OCI-LY7 (cell line): ENCODE measurements at regions not wholly inside any gene's neighbourhood (a gene's known extent, or its start where the extent isn't known, plus 50 kb on each side); places are given as distances from the start of the nearest gene placed in this dataset.
"Not testable (repeated sequence)": the region's sequence is repeated elsewhere in the genome, so short reads cannot be mapped to it uniquely, and the experiment has no call there.

Source experiments
- BruUV-seq: library from RNA; stranded (reverse); fragments of 400-500 nt; replicated peaks from 2 replicates; lab custom pipeline; 2021; lab: Mats Ljungman, UMichigan
- CTCF ChIA-PET: fragments of 300-600 bp; sonication (Branson Sonifier 250); formaldehyde crosslinking; loops from one replicate; lab custom pipeline; 2022; ENCODE audit warnings: antibody characterized with exemption; ENCODE audit not compliant: unreplicated experiment; lab: Charles Lee
- POLR2A ChIA-PET: fragments of 300-600 bp; sonication (Branson Sonifier 250); formaldehyde crosslinking; loops from one replicate; lab custom pipeline; 2022; ENCODE audit warnings: antibody characterized with exemption; lab: Charles Lee
- DNase-seq: peaks from one replicate; pipeline ENCODE4 v3.0.0-alpha.2; 2015; ENCODE audit warnings: low spot score
- H2AFZ ChIP-seq: fragments of 200-600 bp; sonication (generic), shearing (Covaris generic); 2 replicates; pipeline ENCODE4 v1.6.1; 2014; ENCODE audit warnings: mild to moderate bottlenecking, antibody characterized with exemption, low read length, moderate library complexity
- H3K27ac ChIP-seq: fragments of 200-600 bp; sonication (generic); 2 replicates; pipeline ENCODE4 v1.5.1; 2014; ENCODE audit warnings: mixed run types, low read depth, mild to moderate bottlenecking, moderate library complexity, low read length, inconsistent platforms; ENCODE audit not compliant: poor library complexity, severe bottlenecking
- H3K36me3 ChIP-seq: fragments of 200-600 bp; sonication (generic); 2 replicates; pipeline ENCODE4 v1.6.1; 2014; ENCODE audit warnings: mild to moderate bottlenecking, antibody characterized with exemption, low read length, moderate library complexity, mixed read lengths; ENCODE audit not compliant: insufficient read depth
- H3K4me1 ChIP-seq: fragments of 200-600 bp; sonication (generic); 2 replicates; pipeline ENCODE4 v1.5.1; 2014; ENCODE audit warnings: mild to moderate bottlenecking, low read length; ENCODE audit not compliant: insufficient read depth, poor library complexity, severe bottlenecking
- H3K4me2 ChIP-seq: fragments of 200-600 bp; sonication (generic); 2 replicates; pipeline ENCODE4 v1.6.1; 2014; ENCODE audit warnings: mild to moderate bottlenecking, low read length
- H3K4me3 ChIP-seq: fragments of 200-600 bp; sonication (generic); 2 replicates; pipeline ENCODE4 v1.5.1; 2014; ENCODE audit warnings: mild to moderate bottlenecking, low read depth, low read length; ENCODE audit not compliant: poor library complexity, severe bottlenecking
- H3K79me2 ChIP-seq: fragments of 200-600 bp; sonication (generic); 2 replicates; pipeline ENCODE4 v1.6.1; 2016; ENCODE audit warnings: low read depth, mild to moderate bottlenecking, low read length, moderate library complexity, mixed read lengths; ENCODE audit not compliant: insufficient read depth
- H3K9me2 ChIP-seq: fragments of 200-600 bp; sonication (generic); 2 replicates; pipeline ENCODE4 v1.6.1; 2016; ENCODE audit warnings: mild to moderate bottlenecking, low read length, mixed read lengths; ENCODE audit not compliant: insufficient read depth
- H3K9me3 ChIP-seq: fragments of 200-600 bp; sonication (generic); 2 replicates; pipeline ENCODE4 v1.6.1; 2014; ENCODE audit warnings: mild to moderate bottlenecking, mixed run types, low read length, mixed read lengths
- H4K20me1 ChIP-seq: fragments of 200-600 bp; sonication (generic); 2 replicates; pipeline ENCODE4 v1.6.1; 2014; ENCODE audit warnings: mild to moderate bottlenecking, antibody characterized with exemption, low read length, moderate library complexity, mixed read lengths; ENCODE audit not compliant: insufficient read depth
- CTCF ChIP-seq: fragments of 200-600 bp; sonication (generic); conservative IDR thresholded peaks from 2 replicates; pipeline ENCODE4 v1.5.1; 2014; ENCODE audit warnings: mild to moderate bottlenecking, antibody characterized with exemption, low read length, moderate library complexity, mixed read lengths
- EZH2phosphoT487 ChIP-seq: fragments of 200-600 bp; sonication (generic); IDR thresholded peaks from 2 replicates; pipeline ENCODE4 v1.6.1; 2018; ENCODE audit warnings: low read depth, borderline replicate concordance, mild to moderate bottlenecking, mixed run types, antibody characterized with exemption, low read length, moderate library complexity, mixed read lengths
- intact Hi-C: fragments of 100-400 bp; cut with micrococcal nuclease; formaldehyde crosslinking; loops from one replicate; pipeline ENCODE4 v1.10.0; 2022; ENCODE audit not compliant: unreplicated experiment

- CTCF ChIA-PET: no interaction called here
These were observed 943.7 kb downstream of the METTL15 start for GRCh38 chr11:29051935-29052334.

GRCh38 chr11:29050962-29051361 is 942.8 kb downstream of the METTL15 start:
- H3K79me2 ChIP-seq, H3K9me2 ChIP-seq, H3K4me1 ChIP-seq, H2AFZ ChIP-seq, CTCF ChIA-PET, POLR2A ChIA-PET, H3K36me3 ChIP-seq, H4K20me1 ChIP-seq, DNase-seq, intact Hi-C loops, H3K9me3 ChIP-seq, H3K4me2 ChIP-seq, H3K27ac ChIP-seq, BruUV-seq, H3K4me3 ChIP-seq: not testable (repeated sequence)

More at GRCh38 chr11:29051935-29052334, 943.7 kb downstream of the METTL15 start:
- no peaks in the 10 kb centered on the region for H3K4me1 ChIP-seq
- no peaks in the 10 kb centered on the region for H4K20me1 ChIP-seq
- no peaks in the 10 kb centered on the region for H3K9me2 ChIP-seq
- H3K4me2 ChIP-seq: no peak overlapping the region
- POLR2A ChIA-PET: interaction anchor here (0.5 kb wide), 1 partner anchor 105 kb away, joined by 3 read pairs; no protein-coding TSS in a partner anchor
- H3K9me3 ChIP-seq: no peaks in the 10 kb centered on the region
- TF ChIP-seq CTCF (no peak), EZH2phosphoT487 (no peak)
- no peak overlapping the region for H2AFZ ChIP-seq
- intact Hi-C loops: no loop called here
- H3K27ac ChIP-seq: no peak overlapping the region
- BruUV-seq: no TSS peak
- no peak overlapping the region for H3K4me3 ChIP-seq
- DNase-seq: no peak
- H3K36me3 ChIP-seq: no peaks in the 10 kb centered on the region
- H3K79me2 ChIP-seq: no peaks in the 10 kb centered on the region

GRCh38 chr11:29040489-29040888 is 932.3 kb downstream of the METTL15 start:
- no peaks in the 10 kb centered on the region for H3K9me3 ChIP-seq
- no peaks in the 10 kb centered on the region for H3K4me1 ChIP-seq
- TF ChIP-seq EZH2phosphoT487 (no peak), CTCF (no peak)
- intact Hi-C loops: no loop called here
- DNase-seq: no peak
- no peak overlapping the region for H3K27ac ChIP-seq
- ChIA-PET CTCF (no interaction called here), POLR2A (no interaction called here)
- no peak overlapping the region for H3K4me3 ChIP-seq
- no peaks in the 10 kb centered on the region for H3K9me2 ChIP-seq
- no peak overlapping the region for H2AFZ ChIP-seq
- H3K79me2 ChIP-seq: no peaks in the 10 kb centered on the region
- H3K36me3 ChIP-seq: no peaks in the 10 kb centered on the region
- H4K20me1 ChIP-seq: no peaks in the 10 kb centered on the region
- BruUV-seq: no TSS peak
- no peak overlapping the region for H3K4me2 ChIP-seq
